ENCODE measurements at regions not wholly inside any gene's neighbourhood (a gene's known extent, or its start where the extent isn't known, plus 50 kb on each side); places are given as distances from the start of the nearest gene placed in this dataset.

GRCh38 chr6:4485735-4486134, 290.5 kb upstream of the CDYL start:
- TF ChIP-seq CTCF (IDR thresholded peaks at IDR 0.05): no peak
- TF ChIP-seq POLR2A (IDR thresholded peaks at IDR 0.05): no peak

Data from adrenal gland (tissue), 5 donors.